Stimulated activated memory B cell treated with anti-CD40 and anti-IgM and Interleukin-4, amounts not matched to agents 10 μg/mL and 1 μg/mL and 100 μg/mL, for 72 hours (primary cell): ENCODE measurements at regions not wholly inside any gene's neighbourhood (a gene's known extent, or its start where the extent isn't known, plus 50 kb on each side); places are given as distances from the start of the nearest gene placed in this dataset.
A peak's percentile ranks its signal among the peaks of the same experiment; 100 is the strongest.

Source experiments
- ATAC-seq: fragments of 150-1000 bp; cut with Tn5 transposase; 2 replicates; pipeline ENCODE4 v1.10.0; 2021
- H3K27ac Mint-ChIP-seq: one replicate; pipeline ENCODE4 v1.8.0; 2022; ENCODE audit warnings: mild to moderate bottlenecking, mixed read lengths
- H3K27me3 Mint-ChIP-seq: one replicate; pipeline ENCODE4 v1.8.0; 2022; ENCODE audit warnings: mixed read lengths
- H3K36me3 Mint-ChIP-seq: one replicate; pipeline ENCODE4 v1.8.0; 2022; ENCODE audit warnings: mixed read lengths
- H3K4me1 Mint-ChIP-seq: one replicate; pipeline ENCODE4 v1.8.0; 2022; ENCODE audit warnings: mixed read lengths
- H3K4me3 Mint-ChIP-seq: one replicate; pipeline ENCODE4 v1.8.0; 2022; ENCODE audit warnings: mild to moderate bottlenecking, moderate library complexity, mixed read lengths
- H3K9me3 Mint-ChIP-seq: one replicate; pipeline ENCODE4 v1.8.0; 2022; ENCODE audit warnings: mixed read lengths

GRCh38 chr6:33860006-33860405, 56.2 kb upstream of the MLN start:
- H3K27ac Mint-ChIP-seq: no peak overlapping the region
- H3K9me3 Mint-ChIP-seq: no peaks in the 10 kb centered on the region
- ATAC-seq: no peak
- H3K36me3 Mint-ChIP-seq: no peaks in the 10 kb centered on the region
- peaks cover 43% of the 10 kb centered on the region for H3K4me1 Mint-ChIP-seq
- H3K4me3 Mint-ChIP-seq: no peak overlapping the region
- peaks cover 87% of the 10 kb centered on the region for H3K27me3 Mint-ChIP-seq

DNA sequence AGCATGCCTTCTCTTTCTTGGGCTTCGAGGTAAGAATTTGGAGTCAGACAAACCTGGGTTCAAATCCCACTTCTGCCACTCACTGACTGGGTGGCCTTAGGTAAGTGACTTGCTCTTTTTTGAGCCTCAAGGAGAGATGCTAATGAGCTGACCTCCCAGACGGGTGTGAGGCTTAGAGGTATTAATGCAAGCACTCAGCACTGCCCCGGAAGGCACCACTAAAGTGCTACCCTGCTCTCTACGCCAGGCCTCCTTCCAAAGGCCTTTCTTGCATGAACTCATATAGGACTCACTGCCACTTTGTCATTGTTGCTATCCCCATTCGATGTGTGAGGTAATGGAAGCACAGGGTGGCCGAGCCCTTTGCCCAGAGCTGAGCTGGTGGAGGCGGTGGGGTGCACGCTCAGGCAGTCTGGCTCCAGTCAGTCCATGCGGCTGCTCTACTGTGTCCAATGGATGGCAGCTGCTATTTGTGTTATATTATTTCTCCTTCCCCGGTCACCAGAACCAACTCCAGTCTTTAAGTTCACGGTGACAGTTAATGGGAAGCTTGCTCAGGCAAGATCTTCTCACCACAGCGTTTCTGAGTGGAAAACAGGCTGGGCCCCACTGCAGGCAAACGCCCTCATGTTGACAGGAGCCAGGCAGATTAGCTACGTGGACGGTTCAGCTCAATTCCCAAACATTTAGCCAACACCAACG, 55.2 kb upstream of the MLN start:
- Mint-ChIP-seq H3K27me3 (peaks cover 88% of the 10 kb centered on the region), H3K9me3 (no peaks in the 10 kb centered on the region), H3K36me3 (no peaks in the 10 kb centered on the region), H3K4me3 (no peak overlapping the region), H3K27ac (no peak overlapping the region), H3K4me1 (peaks cover 43% of the 10 kb centered on the region)
- ATAC-seq: no peak

- peaks cover 88% of the 10 kb centered on the region for H3K27me3 Mint-ChIP-seq
- H3K9me3 Mint-ChIP-seq: no peaks in the 10 kb centered on the region
- no peak overlapping the region for H3K4me3 Mint-ChIP-seq
- ATAC-seq: no peak
- H3K27ac Mint-ChIP-seq: no peak overlapping the region
- no peaks in the 10 kb centered on the region for H3K36me3 Mint-ChIP-seq
- H3K4me1 Mint-ChIP-seq: peaks cover 43% of the 10 kb centered on the region
Measured at GRCh38 chr6:33857932-33858475, 54.2 kb upstream of the MLN start.

- no peak overlapping the region for H3K27ac Mint-ChIP-seq
- no peaks in the 10 kb centered on the region for H3K36me3 Mint-ChIP-seq
- no peak for ATAC-seq
- no peak overlapping the region for H3K4me3 Mint-ChIP-seq
- H3K9me3 Mint-ChIP-seq: no peaks in the 10 kb centered on the region
- peaks cover 86% of the 10 kb centered on the region for H3K27me3 Mint-ChIP-seq
- peaks cover 43% of the 10 kb centered on the region for H3K4me1 Mint-ChIP-seq
Measured at GRCh38 chr6:33857093-33857931, 53.5 kb upstream of the MLN start.

DNA sequence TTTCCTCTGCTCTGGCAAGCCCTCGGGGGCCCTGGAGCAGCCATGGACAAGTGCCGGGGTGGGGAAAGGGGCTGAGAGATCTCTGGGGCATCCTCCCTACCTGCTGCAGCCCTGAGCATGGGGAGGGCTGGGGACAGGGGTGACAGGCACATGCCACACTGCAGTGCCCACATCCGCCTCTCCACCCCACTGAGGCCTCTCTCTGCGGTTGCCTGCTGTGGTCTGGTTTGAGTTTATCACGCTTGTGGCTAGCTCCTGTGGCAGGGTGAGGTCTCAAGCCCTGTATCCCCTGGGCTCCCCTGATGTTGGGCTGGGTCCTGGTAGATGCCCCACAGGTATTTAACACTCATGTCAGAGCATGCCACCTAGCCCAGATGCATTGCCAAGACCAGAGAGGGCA, 52.9 kb upstream of the MLN start:
- Mint-ChIP-seq H3K27me3 (peaks cover 86% of the 10 kb centered on the region), H3K27ac (no peak overlapping the region), H3K4me3 (no peak overlapping the region), H3K36me3 (no peaks in the 10 kb centered on the region), H3K4me1 (peaks cover 43% of the 10 kb centered on the region), H3K9me3 (no peaks in the 10 kb centered on the region)
- ATAC-seq: peak; percentile 86

DNA sequence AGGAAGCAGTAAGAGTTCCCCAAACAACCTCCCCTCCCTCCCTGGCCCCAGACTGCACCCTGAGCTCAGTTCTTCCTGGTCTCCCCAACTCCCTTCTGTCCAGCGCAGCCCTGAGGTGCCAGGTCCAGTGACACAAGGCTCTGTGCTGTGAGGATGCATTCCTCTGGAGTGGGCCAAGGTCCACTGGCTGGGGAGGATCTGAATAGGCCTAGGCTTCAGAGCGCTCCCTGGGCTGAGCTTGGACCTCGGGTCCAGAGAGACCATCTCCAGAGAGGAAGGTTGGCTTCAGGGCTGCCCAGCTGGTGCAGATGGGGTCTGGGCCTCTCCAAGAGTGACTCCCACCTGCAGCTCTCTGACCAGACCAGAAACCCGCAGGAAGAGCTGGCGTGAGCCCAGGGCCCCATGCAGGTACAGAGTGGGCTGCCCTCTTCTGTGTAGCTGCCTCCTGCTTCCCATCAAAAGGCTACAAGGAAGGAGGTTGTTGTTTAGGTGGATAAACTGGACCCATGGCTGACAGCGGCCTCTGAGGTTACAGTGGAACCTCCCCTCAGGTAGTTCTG, 52.3 kb upstream of the MLN start:
- peaks cover 87% of the 10 kb centered on the region for H3K27me3 Mint-ChIP-seq
- H3K27ac Mint-ChIP-seq: no peak overlapping the region
- H3K4me1 Mint-ChIP-seq: peaks cover 37% of the 10 kb centered on the region
- no peaks in the 10 kb centered on the region for H3K36me3 Mint-ChIP-seq
- no peak for ATAC-seq
- H3K4me3 Mint-ChIP-seq: no peak overlapping the region
- H3K9me3 Mint-ChIP-seq: no peaks in the 10 kb centered on the region

GRCh38 chr6:33854572-33855030, 50.8 kb upstream of the MLN start:
- Mint-ChIP-seq H3K27me3 (peaks cover 90% of the 10 kb centered on the region), H3K36me3 (no peaks in the 10 kb centered on the region), H3K9me3 (no peaks in the 10 kb centered on the region), H3K4me1 (peaks cover 31% of the 10 kb centered on the region), H3K4me3 (no peak overlapping the region), H3K27ac (no peak overlapping the region)
- ATAC-seq: no peak

DNA sequence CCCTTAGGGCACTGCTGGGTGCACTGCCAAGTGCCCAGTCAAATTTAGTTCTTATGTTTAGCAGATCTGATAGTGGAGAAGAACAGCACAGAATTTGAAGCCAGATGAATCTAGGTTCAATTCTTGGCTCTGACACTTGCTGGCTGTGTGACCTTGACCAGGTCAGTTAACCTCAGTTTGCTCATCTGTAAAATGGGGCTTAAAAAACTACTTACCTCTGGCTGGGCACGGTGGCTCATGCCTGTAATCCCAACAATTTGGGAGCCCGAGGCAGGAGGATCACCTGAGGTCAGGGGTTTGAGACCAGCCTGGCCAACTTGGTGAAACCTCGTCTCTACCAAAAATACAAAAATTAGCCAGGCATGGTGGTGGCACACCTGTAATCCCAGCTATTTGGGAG, 49.9 kb upstream of the MLN start:
- ATAC-seq: no peak
- Mint-ChIP-seq H3K4me1 (peaks cover 31% of the 10 kb centered on the region), H3K27me3 (peaks cover 90% of the 10 kb centered on the region), H3K4me3 (no peak overlapping the region), H3K27ac (no peak overlapping the region), H3K36me3 (no peaks in the 10 kb centered on the region), H3K9me3 (no peaks in the 10 kb centered on the region)
